ENCODE measurements at regions not wholly inside any gene's neighbourhood (a gene's known extent, or its start where the extent isn't known, plus 50 kb on each side); places are given as distances from the start of the nearest gene placed in this dataset.

- H3K9me3 ChIP-seq (ENCODE audit: control insufficient read depth in 2 of 3, insufficient read depth in 1 of 3, low read length in 3 of 3) = no peaks in the 10 kb centered on the region
- FAIRE-seq (no peak), DNase-seq (no peak)
- H3K27ac ChIP-seq (ENCODE audit: low read depth in 2 of 2, low read length in 2 of 2) = no peak overlapping the region
- H3K9ac ChIP-seq (ENCODE audit: low read length in 3 of 3) = no peak overlapping the region
- H3K4me3 ChIP-seq (ENCODE audit: low read length in 3 of 3) = no peak overlapping the region
- H3K36me3 ChIP-seq (ENCODE audit: control insufficient read depth in 2 of 3, insufficient read depth in 3 of 3, low read length in 3 of 3) = no peaks in the 10 kb centered on the region
- TF ChIP-seq CTCF (IDR thresholded peaks at IDR 0.05; ENCODE audit: borderline replicate concordance, extremely low read depth, insufficient read depth) = no peak
- H3K4me1 ChIP-seq (ENCODE audit: control insufficient read depth in 2 of 3, insufficient read depth in 2 of 3, low read depth in 1 of 3, low read length in 3 of 3) = no peaks in the 10 kb centered on the region
- intact Hi-C loops (cut with DNase I) = no loop called here
- H3K27me3 ChIP-seq (ENCODE audit: control insufficient read depth, insufficient read depth, low read length) = no peaks in the 10 kb centered on the region
Measured at GRCh38 chr20:5451643-5452210, 135.0 kb upstream of the PROKR2 start.

- Histone ChIP-seq H3K27ac (ENCODE audit: low read depth in 2 of 2, low read length in 2 of 2) (no peak overlapping the region), H3K4me3 (ENCODE audit: low read length in 3 of 3) (no peak overlapping the region), H3K27me3 (ENCODE audit: control insufficient read depth, insufficient read depth, low read length) (no peaks in the 10 kb centered on the region), H3K9me3 (ENCODE audit: control insufficient read depth in 2 of 3, insufficient read depth in 1 of 3, low read length in 3 of 3) (no peaks in the 10 kb centered on the region), H3K9ac (ENCODE audit: low read length in 3 of 3) (no peak overlapping the region), H3K36me3 (ENCODE audit: control insufficient read depth in 2 of 3, insufficient read depth in 3 of 3, low read length in 3 of 3) (no peaks in the 10 kb centered on the region), H3K4me1 (ENCODE audit: control insufficient read depth in 2 of 3, insufficient read depth in 2 of 3, low read depth in 1 of 3, low read length in 3 of 3) (no peaks in the 10 kb centered on the region)
- DNase-seq (peak in 3 of 5 donors; percentile 54 to 67 (median 66)), FAIRE-seq (no peak)
- peak; percentile 54 for TF ChIP-seq CTCF (IDR thresholded peaks at IDR 0.05; ENCODE audit: borderline replicate concordance, extremely low read depth, insufficient read depth)
- intact Hi-C loops (cut with DNase I) = no loop called here
Measured at GRCh38 chr20:5448449-5449118, 131.8 kb upstream of the PROKR2 start.

GRCh38 chr20:5447188-5447587, 130.4 kb upstream of the PROKR2 start:
- intact Hi-C loops (cut with DNase I) = no loop called here
- no peaks in the 10 kb centered on the region for H3K27me3 ChIP-seq (ENCODE audit: control insufficient read depth, insufficient read depth, low read length)

More at GRCh38 chr20:5447188-5447587, 130.4 kb upstream of the PROKR2 start:
- no peak overlapping the region for H3K4me3 ChIP-seq (ENCODE audit: low read length in 3 of 3)
- no peaks in the 10 kb centered on the region for H3K9me3 ChIP-seq (ENCODE audit: control insufficient read depth in 2 of 3, insufficient read depth in 1 of 3, low read length in 3 of 3)
- no peaks in the 10 kb centered on the region for H3K4me1 ChIP-seq (ENCODE audit: control insufficient read depth in 2 of 3, insufficient read depth in 2 of 3, low read depth in 1 of 3, low read length in 3 of 3)
- H3K36me3 ChIP-seq (ENCODE audit: control insufficient read depth in 2 of 3, insufficient read depth in 3 of 3, low read length in 3 of 3) = no peaks in the 10 kb centered on the region
- no peak overlapping the region for H3K27ac ChIP-seq (ENCODE audit: low read depth in 2 of 2, low read length in 2 of 2)
- DNase-seq = no peak
- no peak for TF ChIP-seq CTCF (IDR thresholded peaks at IDR 0.05; ENCODE audit: borderline replicate concordance, extremely low read depth, insufficient read depth)
- H3K9ac ChIP-seq (ENCODE audit: low read length in 3 of 3) = no peak overlapping the region
- FAIRE-seq = no peak
